ENCODE measurements at regions not wholly inside any gene's neighbourhood (a gene's known extent, or its start where the extent isn't known, plus 50 kb on each side); places are given as distances from the start of the nearest gene placed in this dataset.
"Not testable (repeated sequence)": the region's sequence is repeated elsewhere in the genome, so short reads cannot be mapped to it uniquely, and the experiment has no call there.

- DNase-seq: no peak
Observed at GRCh38 chr17:74126179-74126900, 77.1 kb upstream of the RPL38 start.

GRCh38 chr17:74126959-74127358, 76.5 kb upstream of the RPL38 start:
- no peak for DNase-seq

GRCh38 chr17:74128456-74129211, 74.8 kb upstream of the RPL38 start:
- DNase-seq: no peak

- not testable (repeated sequence) for DNase-seq
Observed at GRCh38 chr17:74129800-74130199, 73.7 kb upstream of the RPL38 start.

GRCh38 chr17:74130276-74130675, 73.2 kb upstream of the RPL38 start:
- no peak for DNase-seq

- DNase-seq: no peak
Observed at GRCh38 chr17:74130841-74131240, 72.6 kb upstream of the RPL38 start.

GRCh38 chr17:74132354-74132753, 71.1 kb upstream of the RPL38 start:
- DNase-seq: no peak

- DNase-seq: no peak
Observed at GRCh38 chr17:74133740-74134139, 69.7 kb upstream of the RPL38 start.

GRCh38 chr17:74134234-74134633, 69.2 kb upstream of the RPL38 start:
- DNase-seq: not testable (repeated sequence)

GRCh38 chr17:74134991-74135390, 68.5 kb upstream of the RPL38 start:
- DNase-seq: no peak

- no peak for DNase-seq
Observed at GRCh38 chr17:74135391-74136167, 67.9 kb upstream of the RPL38 start.

GRCh38 chr17:74137416-74137815, 66.1 kb upstream of the RPL38 start:
- DNase-seq: no peak

GRCh38 chr17:74139120-74139519, 64.4 kb upstream of the RPL38 start:
- DNase-seq: no peak

- DNase-seq: no peak
Observed at GRCh38 chr17:74140282-74140681, 63.2 kb upstream of the RPL38 start.

GRCh38 chr17:74141612-74142011, 61.9 kb upstream of the RPL38 start:
- no peak for DNase-seq

GRCh38 chr17:74143318-74143717, 60.2 kb upstream of the RPL38 start:
- not testable (repeated sequence) for DNase-seq

- DNase-seq: no peak
Observed at GRCh38 chr17:74145756-74146155, 57.7 kb upstream of the RPL38 start.

GRCh38 chr17:74146196-74146595, 57.3 kb upstream of the RPL38 start:
- no peak for DNase-seq

GRCh38 chr17:74147056-74147835, 56.2 kb upstream of the RPL38 start:
- no peak for DNase-seq

- no peak for DNase-seq
Observed at GRCh38 chr17:74147966-74148365, 55.5 kb upstream of the RPL38 start.

GRCh38 chr17:74148446-74148845, 55.0 kb upstream of the RPL38 start:
- no peak for DNase-seq

GRCh38 chr17:74148901-74149596, 54.4 kb upstream of the RPL38 start:
- no peak for DNase-seq
